IMR-90 (cell line): ENCODE measurements at regions not wholly inside any gene's neighbourhood (a gene's known extent, or its start where the extent isn't known, plus 50 kb on each side); places are given as distances from the start of the nearest gene placed in this dataset.

Experiments
- ATAC-seq: fragments of 200-7000 bp; cut with Tn5 transposase; 2 replicates; pipeline ENCODE4 v1.9.1; 2020; ENCODE audit warnings: low read depth, mild to moderate bottlenecking, moderate library complexity
- BruUV-seq: library from RNA; stranded (reverse); fragments of 400-500 nt; replicated peaks from 2 replicates; lab custom pipeline; 2021; lab: Mats Ljungman, UMichigan
- CTCF ChIA-PET: fragments of 300-600 bp; formaldehyde crosslinking; extraction: SDS; loops from one replicate; lab custom pipeline; 2021; ENCODE audit warnings: antibody characterized with exemption; lab: Yijun Ruan, JAX
- POLR2A ChIA-PET: fragments of 300-600 bp; sonication (Branson Sonifier 250); formaldehyde crosslinking; loops from one replicate; lab custom pipeline; 2022; ENCODE audit warnings: antibody characterized with exemption; ENCODE audit not compliant: unreplicated experiment; lab: Charles Lee
- DNase-seq: peaks from one replicate; pipeline ENCODE4 v3.0.0; 2013
- H2AFZ ChIP-seq: replicated peaks from 2 replicates; pipeline ENCODE3; 2013; ENCODE audit warnings: low read length, mild to moderate bottlenecking; ENCODE audit not compliant: poor library complexity
- H2AK5ac ChIP-seq: 2 replicates; pipeline ENCODE4 v1.6.1; 2013; ENCODE audit warnings: low read depth, low read length, inconsistent platforms
- H2AK9ac ChIP-seq: replicated peaks from 2 replicates; pipeline ENCODE3; 2013; ENCODE audit warnings: mild to moderate bottlenecking, low read depth, low read length, moderate library complexity; ENCODE audit not compliant: poor library complexity
- H2BK120ac ChIP-seq: 2 replicates; pipeline ENCODE4 v1.6.1; 2013; ENCODE audit warnings: low read depth, low read length, inconsistent platforms
- H2BK15ac ChIP-seq: 3 replicates; pipeline ENCODE4 v1.6.1; 2013; ENCODE audit warnings: low read depth, low read length, inconsistent platforms
- H2BK20ac ChIP-seq: 2 replicates; pipeline ENCODE4 v1.6.1; 2013; ENCODE audit warnings: low read depth, mild to moderate bottlenecking, inconsistent platforms, low read length, moderate library complexity
- H2BK5ac ChIP-seq: 2 replicates; pipeline ENCODE4 v1.6.1; 2013; ENCODE audit warnings: mild to moderate bottlenecking, low read depth, low read length, inconsistent platforms; ENCODE audit not compliant: poor library complexity, severe bottlenecking
- H3K14ac ChIP-seq: replicated peaks from 2 replicates; pipeline ENCODE4 v1.6.1; 2013; ENCODE audit warnings: low read depth, low read length, inconsistent platforms
- H3K18ac ChIP-seq: 2 replicates; pipeline ENCODE4 v1.6.1; 2013; ENCODE audit warnings: low read depth, low read length, control low read depth
- H3K23ac ChIP-seq: 2 replicates; pipeline ENCODE4 v1.6.1; 2013; ENCODE audit warnings: low read depth, low read length, inconsistent platforms
- H3K27ac ChIP-seq: 2 replicates; pipeline ENCODE4 v1.5.1; 2013; ENCODE audit warnings: mild to moderate bottlenecking, control low read depth, low read length; ENCODE audit not compliant: insufficient read depth
- H3K27me3 ChIP-seq: 2 replicates; pipeline ENCODE4 v1.6.1; 2013; ENCODE audit warnings: low read length; ENCODE audit not compliant: control insufficient read depth, insufficient read depth
- H3K36me3 ChIP-seq: 2 replicates; pipeline ENCODE4 v1.6.1; 2013; ENCODE audit warnings: low read length, mixed read lengths; ENCODE audit not compliant: control insufficient read depth, insufficient read depth
- H3K4ac ChIP-seq: 2 replicates; pipeline ENCODE4 v1.6.1; 2013; ENCODE audit warnings: low read depth, low read length, inconsistent platforms
- H3K4me1 ChIP-seq: 2 replicates; pipeline ENCODE4 v1.6.1; 2013; ENCODE audit warnings: low read length, mixed read lengths; ENCODE audit not compliant: control insufficient read depth, insufficient read depth
- H3K4me2 ChIP-seq: 2 replicates; pipeline ENCODE4 v1.6.1; 2013; ENCODE audit warnings: low read depth, mild to moderate bottlenecking, control low read depth, low read length, moderate library complexity
- H3K4me3 ChIP-seq: 2 replicates; pipeline ENCODE4 v1.5.1; 2013; ENCODE audit warnings: low read depth, mild to moderate bottlenecking, control low read depth, low read length, moderate library complexity; ENCODE audit not compliant: insufficient read depth
- H3K56ac ChIP-seq: 2 replicates; pipeline ENCODE4 v1.6.1; 2013; ENCODE audit warnings: low read length, inconsistent platforms; ENCODE audit not compliant: insufficient read depth; ENCODE audit errors: extremely low read depth
- H3K79me1 ChIP-seq, 2 experiments: 2 replicates each; pipeline ENCODE4 v1.6.1; 2013; ENCODE audit warnings: low read length in 2 of 2, inconsistent platforms in 1 of 2, low read depth in 1 of 2
- H3K9ac ChIP-seq: 2 replicates; pipeline ENCODE4 v1.6.1; 2013; ENCODE audit warnings: low read depth, low read length, control low read depth
- H3K9me1 ChIP-seq: 2 replicates; pipeline ENCODE4 v1.6.1; 2013; ENCODE audit warnings: low read length, inconsistent platforms; ENCODE audit not compliant: insufficient read depth
- H3K9me3 ChIP-seq: 2 replicates; pipeline ENCODE4 v1.6.1; 2013; ENCODE audit warnings: low read length; ENCODE audit not compliant: control insufficient read depth, insufficient read depth
- H4K20me1 ChIP-seq: 2 replicates; pipeline ENCODE4 v1.6.1; 2013; ENCODE audit warnings: low read length, inconsistent platforms; ENCODE audit not compliant: insufficient read depth
- H4K5ac ChIP-seq: 2 replicates; pipeline ENCODE4 v1.6.1; 2013; ENCODE audit warnings: mild to moderate bottlenecking, low read depth, low read length, control low read depth
- H4K8ac ChIP-seq, 2 experiments: 2 replicates each; pipeline ENCODE4 v1.6.1; 2013; ENCODE audit warnings: low read depth in 2 of 2, low read length in 2 of 2, control low read depth in 1 of 2, inconsistent platforms in 1 of 2
- H4K91ac ChIP-seq: 2 replicates; pipeline ENCODE4 v1.6.1; 2013; ENCODE audit warnings: low read depth, low read length, inconsistent platforms; ENCODE audit not compliant: insufficient read depth
- BHLHE40 ChIP-seq: fragments of 150-350 bp; IDR thresholded peaks from 2 replicates; pipeline ENCODE4 v1.6.1; 2016; ENCODE audit warnings: mild to moderate bottlenecking, low read depth, low read length
- CEBPB ChIP-seq: IDR thresholded peaks from 2 replicates; pipeline ENCODE4 v1.6.1; 2012; ENCODE audit warnings: low read depth, low read length, improper control_type of control experiment
- CHD1 ChIP-seq: IDR thresholded peaks from 2 replicates; pipeline ENCODE4 v1.6.1; 2012; ENCODE audit warnings: low read depth, low read length, improper control_type of control experiment
- CTCF ChIP-seq: conservative IDR thresholded peaks from 2 replicates; pipeline ENCODE4 v1.5.1; 2012; ENCODE audit warnings: mild to moderate bottlenecking, low read depth, low read length, improper control_type of control experiment
- ELK1 ChIP-seq: fragments of 150-350 bp; IDR thresholded peaks from 2 replicates; pipeline ENCODE4 v1.6.1; 2016; ENCODE audit warnings: low read depth, mild to moderate bottlenecking, low read length, moderate library complexity, borderline replicate concordance
- MAFK ChIP-seq: IDR thresholded peaks from 2 replicates; pipeline ENCODE4 v1.6.1; 2012; ENCODE audit warnings: low read depth, low read length, improper control_type of control experiment
- MAZ ChIP-seq: IDR thresholded peaks from 2 replicates; pipeline ENCODE4 v1.6.1; 2012; ENCODE audit warnings: low read depth, mild to moderate bottlenecking, low read length, improper control_type of control experiment, moderate library complexity, borderline replicate concordance
- MXI1 ChIP-seq: IDR thresholded peaks from 2 replicates; pipeline ENCODE4 v1.6.1; 2012; ENCODE audit warnings: low read depth, mild to moderate bottlenecking, low read length, moderate library complexity, borderline replicate concordance
- NFE2L2 ChIP-seq: fragments of 150-350 bp; IDR thresholded peaks from 2 replicates; pipeline ENCODE4 v1.6.1; 2016; ENCODE audit warnings: low read depth, mild to moderate bottlenecking, low read length
- POLR2A ChIP-seq: IDR thresholded peaks from 2 replicates; pipeline ENCODE4 v1.6.1; 2012; ENCODE audit warnings: mild to moderate bottlenecking, low read depth, low read length
- RAD21 ChIP-seq: IDR thresholded peaks from 2 replicates; pipeline ENCODE4 v1.6.1; 2012; ENCODE audit warnings: low read length, improper control_type of control experiment
- RCOR1 ChIP-seq: IDR thresholded peaks from 2 replicates; pipeline ENCODE4 v1.6.1; 2012; ENCODE audit warnings: mild to moderate bottlenecking, low read length, improper control_type of control experiment; ENCODE audit not compliant: insufficient replicate concordance
- RFX5 ChIP-seq: IDR thresholded peaks from 2 replicates; pipeline ENCODE4 v1.8.0; 2012; ENCODE audit warnings: low read depth, mild to moderate bottlenecking, low read length, moderate library complexity
- USF2 ChIP-seq: fragments of 150-350 bp; IDR thresholded peaks from 2 replicates; pipeline ENCODE4 v1.6.1; 2017; ENCODE audit warnings: mild to moderate bottlenecking, antibody characterized with exemption, low read length, low read depth
- WGBS, 2 experiments: methylation state at CpG; one replicate each; pipeline versions ENCODE4 v1.1.5 to v1.1.7; 2013; ENCODE audit warnings: missing lambda C conversion rate in 2 of 2; ENCODE audit not compliant: insufficient read length in 1 of 2; ENCODE audit errors: extremely low coverage in 2 of 2; 5-methylcytosine and 5-hydroxymethylcytosine counted together
- dilution Hi-C: fragments of 300-500 bp; cut with HindIII; formaldehyde crosslinking; loops from one replicate; pipeline ENCODE4 v1.14.3; 2018; ENCODE audit warnings: low sequenced_read_pairs; ENCODE audit not compliant: unreplicated experiment
- in situ Hi-C: fragments of 300-500 bp; cut with MboI; formaldehyde crosslinking; loops from 3 replicates; pipeline ENCODE4 v1.14.3; 2019; ENCODE audit warnings: low sequenced_read_pairs, inconsistent platforms, mixed read lengths
- intact Hi-C: fragments of 100-400 bp; cut with micrococcal nuclease; formaldehyde crosslinking; loops from 2 replicates; pipeline ENCODE4 v1.10.0; 2022

GRCh38 chr7:130982651-130983050 lies 248.6 kb upstream of the KLF14 start:
- CTCF ChIA-PET, result interaction anchor here (1.0 to 1.9 kb wide), 7 partner anchors 13 to 86 kb away, joined by 3 to 9 read pairs (median 5); no protein-coding TSS in a partner anchor
- H3K4ac ChIP-seq, result no peak overlapping the region
- POLR2A ChIA-PET, result no interaction called here
- no peak overlapping the region for H4K5ac ChIP-seq
- no peak for TF ChIP-seq RFX5
- TF ChIP-seq POLR2A, result no peak
- no peak for TF ChIP-seq CTCF
- TF ChIP-seq USF2, result no peak
- no peak for TF ChIP-seq MAFK
- no peak for TF ChIP-seq MXI1
- no peak for TF ChIP-seq CEBPB
- TF ChIP-seq MAZ, result no peak
- TF ChIP-seq BHLHE40, result no peak
- TF ChIP-seq NFE2L2, result no peak
- TF ChIP-seq RCOR1, result no peak
- TF ChIP-seq ELK1, result no peak
- TF ChIP-seq RAD21, result no peak
- no peak for TF ChIP-seq CHD1
- no peak overlapping the region for H3K23ac ChIP-seq
- H2BK20ac ChIP-seq, result no peak overlapping the region
- H3K14ac ChIP-seq, result no peak overlapping the region
- no peak overlapping the region for H3K18ac ChIP-seq
- no peak overlapping the region for H2AFZ ChIP-seq
- peaks cover 9% of the 10 kb centered on the region for H3K36me3 ChIP-seq
- H3K4me3 ChIP-seq, result no peak overlapping the region
- H4K91ac ChIP-seq, result no peak overlapping the region
- no CpG with 5 or more reads among the region's 3 CpGs for WGBS, 2 experiments
- no peak overlapping the region for H2AK5ac ChIP-seq
- H3K4me2 ChIP-seq, result no peak overlapping the region
- no peak overlapping the region for H2BK15ac ChIP-seq
- peaks cover 26 to 60% of the 10 kb centered on the region in 2 experiments for H3K79me1 ChIP-seq
- H4K8ac ChIP-seq, result no peak overlapping the region
- H3K27me3 ChIP-seq, result no peaks in the 10 kb centered on the region
- H2BK5ac ChIP-seq, result no peak overlapping the region
- BruUV-seq, result no TSS peak
- H2BK120ac ChIP-seq, result no peak overlapping the region
- DNase-seq, result no peak
- H3K9me3 ChIP-seq, result no peaks in the 10 kb centered on the region
- no peak overlapping the region for H3K9ac ChIP-seq
- in situ Hi-C loops (no loop called here), dilution Hi-C loops (no loop called here), intact Hi-C loops (loop anchor here (1.0 kb wide), 1 partner anchor 58 kb away; no protein-coding TSS in a partner anchor)
- peaks cover 9% of the 10 kb centered on the region; the same call in 1 of the 2 replicates for H4K20me1 ChIP-seq
- H2AK9ac ChIP-seq, result no peak overlapping the region
- H3K9me1 ChIP-seq, result peaks cover 8% of the 10 kb centered on the region; the same call in 1 of the 2 replicates
- peaks cover 5% of the 10 kb centered on the region; the same call in 1 of the 2 replicates for H3K4me1 ChIP-seq
- H3K27ac ChIP-seq, result no peak overlapping the region
- no peak for ATAC-seq
- no peak overlapping the region for H3K56ac ChIP-seq
